AML-193 (cell line): ENCODE measurements at regions not wholly inside any gene's neighbourhood (a gene's known extent, or its start where the extent isn't known, plus 50 kb on each side); places are given as distances from the start of the nearest gene placed in this dataset.

Experiments
- DNase-seq, 2 experiments: peaks; one replicate each; lab custom pipeline; 2025; lab: John Stamatoyannopoulos, UW

DNA sequence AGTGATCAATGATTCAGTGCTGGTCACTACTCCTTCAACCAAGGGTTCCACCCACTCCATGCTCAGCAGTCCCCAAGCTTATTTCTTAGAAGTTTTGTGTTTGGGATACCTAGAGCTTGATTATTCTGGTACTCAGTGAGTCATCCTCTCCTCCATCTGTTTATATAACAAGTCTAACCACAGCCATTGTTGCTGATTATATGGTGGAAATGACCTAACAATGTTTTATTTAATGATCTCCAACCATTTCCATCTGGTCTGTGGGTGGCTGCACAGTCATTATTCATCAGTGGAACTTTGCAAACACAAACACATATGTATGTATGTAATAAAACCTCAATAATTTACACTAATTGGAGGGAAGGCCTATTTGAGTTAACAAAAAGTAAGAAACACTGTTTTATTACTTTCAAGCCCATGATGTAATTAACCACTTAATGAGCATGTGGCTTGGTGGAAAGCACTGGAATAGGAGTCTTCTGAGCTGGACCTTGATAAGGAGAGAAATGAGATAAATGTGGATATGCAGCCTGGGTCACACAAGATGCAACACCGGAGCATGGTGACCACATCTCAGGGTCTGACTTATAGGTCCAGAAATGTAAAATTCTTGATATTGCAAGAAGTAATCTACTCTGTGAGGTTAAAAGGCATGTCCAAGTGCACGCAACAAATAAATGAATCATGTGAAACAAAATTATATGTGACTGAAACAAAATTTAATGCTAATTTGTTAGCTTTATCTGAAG lies 99.0 kb upstream of the WLS start:
- no peak for DNase-seq

GRCh38 chr1:68330391-68330790 lies 98.1 kb upstream of the WLS start:
- no peak for DNase-seq

GRCh38 chr1:68329096-68329835 lies 96.9 kb upstream of the WLS start:
- DNase-seq = no peak

DNA sequence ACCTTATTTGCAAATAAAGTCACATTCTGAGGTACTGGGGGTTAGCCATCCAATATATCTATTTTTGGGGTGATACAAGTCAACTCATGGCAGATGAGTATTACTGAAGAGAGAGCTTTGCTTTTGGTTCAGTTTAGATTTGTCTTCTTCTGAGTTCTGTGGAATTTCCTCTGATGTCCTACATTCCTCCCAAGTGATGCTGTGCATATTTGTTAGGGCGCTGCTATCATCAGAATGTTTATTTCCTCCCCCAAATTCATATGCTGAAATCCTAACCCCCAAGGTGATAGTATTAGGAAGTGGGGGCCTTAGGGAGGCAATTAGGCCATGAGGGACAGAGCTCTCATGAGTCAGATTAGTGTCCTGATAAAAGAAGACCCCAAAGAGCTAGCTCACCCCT lies 96.2 kb upstream of the WLS start:
- no peak for DNase-seq

- no peak for DNase-seq
Measured at GRCh38 chr1:68327414-68327813, 95.1 kb upstream of the WLS start.

DNA sequence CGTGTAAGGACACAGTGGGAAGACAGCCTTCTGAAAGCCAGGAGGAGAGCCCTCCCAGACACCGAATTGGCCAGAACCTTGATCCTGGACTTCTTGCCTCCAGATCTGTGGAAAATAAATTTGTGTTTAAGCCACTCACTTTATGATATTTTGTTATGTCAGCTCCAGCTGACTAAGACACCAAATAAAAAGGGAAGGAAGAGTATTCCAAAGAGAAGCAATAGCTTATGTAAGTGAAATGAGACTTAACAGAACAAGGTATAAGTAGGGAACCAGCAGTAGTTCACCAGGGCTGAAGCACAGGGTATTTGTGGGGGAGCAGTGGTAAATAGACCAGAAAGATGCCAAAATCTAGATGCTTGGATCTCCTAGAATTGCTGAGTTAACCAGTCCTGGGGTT lies 94.2 kb upstream of the WLS start:
- no peak for DNase-seq

DNA sequence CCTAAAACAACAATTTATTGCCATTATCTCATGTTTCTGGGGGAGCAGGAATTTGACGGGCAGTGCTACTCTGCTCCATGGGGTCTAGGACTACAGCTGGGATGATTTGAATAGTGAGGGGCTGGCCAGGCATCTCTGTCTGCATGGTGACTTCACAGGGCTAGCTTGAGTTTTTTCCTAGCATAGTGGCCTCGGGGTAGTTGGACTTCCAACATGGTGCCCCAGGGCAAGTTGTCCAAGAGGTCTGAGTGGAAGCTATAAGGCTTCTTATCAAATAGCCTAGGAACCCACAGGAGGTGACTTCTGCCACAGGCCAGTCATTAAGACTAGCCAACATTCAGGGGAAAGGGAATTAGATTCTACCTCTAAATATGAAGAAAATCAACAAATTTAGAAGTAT lies 92.0 kb upstream of the WLS start:
- no peak for DNase-seq

- DNase-seq = no peak
Measured at GRCh38 chr1:68322837-68323687, 90.7 kb upstream of the WLS start.

DNA sequence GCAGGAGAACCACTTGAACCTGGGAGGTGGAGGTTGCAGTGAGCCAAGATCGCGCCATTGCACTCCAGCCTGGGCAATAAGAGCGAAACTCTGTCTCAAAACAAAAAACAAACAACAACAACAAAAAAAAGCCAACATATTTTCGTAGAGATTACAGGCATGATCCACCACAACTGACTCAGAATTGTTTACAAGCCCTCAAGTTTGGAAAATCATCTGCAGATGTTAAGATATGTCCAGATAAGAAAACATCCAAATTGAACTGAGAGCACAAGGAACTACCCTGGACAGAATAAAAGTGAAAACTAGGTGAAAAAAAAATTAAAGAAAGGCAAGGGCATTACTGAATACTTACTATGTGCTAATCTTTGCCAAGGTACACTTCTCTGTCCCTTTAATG lies 89.8 kb upstream of the WLS start:
- no peak for DNase-seq

GRCh38 chr1:68321084-68321685 lies 88.9 kb upstream of the WLS start:
- DNase-seq = no peak

GRCh38 chr1:68320349-68320748 lies 88.0 kb upstream of the WLS start:
- no peak for DNase-seq

DNA sequence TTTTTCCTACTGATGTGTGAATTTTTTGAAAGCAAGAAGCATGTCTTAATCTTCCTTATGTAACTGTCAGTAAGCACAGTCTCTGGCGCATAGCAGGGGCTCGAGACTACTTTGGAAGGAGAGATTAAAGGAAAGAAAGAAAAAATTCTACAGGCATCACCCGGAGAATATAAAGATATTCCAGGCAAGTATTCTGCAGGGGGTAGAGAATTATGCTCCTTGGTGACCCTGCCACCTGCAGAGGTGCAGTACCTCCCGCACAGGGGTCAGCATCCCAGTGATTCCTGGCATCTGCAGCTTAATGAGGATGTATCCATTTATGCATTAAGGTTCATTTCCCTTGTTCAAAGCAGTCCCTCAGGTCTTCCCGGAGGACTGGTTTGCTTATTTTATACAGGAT lies 87.6 kb upstream of the WLS start:
- no peak for DNase-seq

DNA sequence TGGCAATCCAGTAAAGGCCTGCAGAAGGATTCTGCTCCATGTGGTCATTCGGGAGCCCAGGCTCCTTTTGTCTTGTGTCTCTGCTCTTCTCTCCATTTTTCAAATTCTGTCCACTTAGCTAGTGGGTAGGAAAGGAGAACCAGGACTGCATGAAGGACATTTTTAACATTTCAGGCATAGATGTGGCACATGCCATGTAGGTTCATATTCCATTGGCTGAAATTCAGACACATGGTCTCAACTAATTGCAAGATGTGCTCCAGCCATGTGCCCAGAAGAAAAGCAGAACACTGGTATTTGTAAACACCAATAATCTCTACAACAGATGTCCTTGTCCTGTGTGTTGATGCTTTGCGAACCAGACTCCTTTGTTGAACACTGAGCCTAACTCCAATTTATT lies 85.2 kb upstream of the WLS start:
- DNase-seq = no peak

DNA sequence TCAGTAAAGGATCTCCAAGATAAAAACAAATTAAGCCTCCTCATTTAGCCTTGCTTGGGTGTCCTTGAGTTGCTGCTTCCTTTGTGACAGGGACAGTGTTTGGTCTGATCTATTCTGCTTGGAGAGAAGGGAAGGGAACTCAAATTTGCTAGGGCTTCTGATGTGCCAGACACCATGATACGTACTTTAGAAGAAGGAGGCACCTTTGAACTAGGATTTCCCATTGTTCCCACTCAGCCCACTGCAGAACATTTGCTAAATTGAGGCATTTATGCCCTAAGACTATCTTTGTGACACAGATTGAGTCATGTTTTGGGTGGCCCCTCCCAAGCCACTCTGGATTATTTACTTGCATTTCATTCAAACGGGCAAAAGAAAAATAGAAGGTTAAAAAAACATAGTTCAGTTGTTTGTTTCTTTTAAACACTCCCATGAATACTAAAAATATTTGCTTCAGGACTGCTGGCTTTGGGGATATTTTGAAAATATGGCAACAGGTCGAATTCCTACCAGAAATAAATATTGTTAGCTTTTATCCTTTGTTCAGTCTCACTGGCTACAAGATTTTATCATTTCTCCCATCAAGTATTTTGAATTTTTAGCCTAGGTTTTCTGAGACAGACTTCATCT lies 81.9 kb upstream of the WLS start:
- no peak for DNase-seq

DNA sequence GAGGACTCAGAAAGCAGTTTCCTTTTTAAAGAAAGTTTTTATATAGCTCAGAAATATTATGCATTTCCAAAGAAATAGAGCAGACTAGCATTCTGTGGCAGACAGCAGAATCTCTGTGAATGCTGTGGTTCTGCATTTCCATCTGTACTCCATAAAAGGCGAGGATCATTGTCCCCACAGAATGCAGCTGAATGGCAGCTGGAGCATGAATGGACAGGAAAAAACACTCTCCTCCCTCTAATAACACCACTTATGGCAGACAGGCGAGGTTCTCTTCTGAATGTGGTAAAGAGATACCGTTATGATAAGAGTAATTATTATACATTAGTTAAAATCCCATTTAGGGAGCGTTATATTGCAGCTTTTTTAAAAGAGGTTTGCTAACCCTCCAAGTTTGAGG lies 81.4 kb upstream of the WLS start:
- no peak for DNase-seq

DNA sequence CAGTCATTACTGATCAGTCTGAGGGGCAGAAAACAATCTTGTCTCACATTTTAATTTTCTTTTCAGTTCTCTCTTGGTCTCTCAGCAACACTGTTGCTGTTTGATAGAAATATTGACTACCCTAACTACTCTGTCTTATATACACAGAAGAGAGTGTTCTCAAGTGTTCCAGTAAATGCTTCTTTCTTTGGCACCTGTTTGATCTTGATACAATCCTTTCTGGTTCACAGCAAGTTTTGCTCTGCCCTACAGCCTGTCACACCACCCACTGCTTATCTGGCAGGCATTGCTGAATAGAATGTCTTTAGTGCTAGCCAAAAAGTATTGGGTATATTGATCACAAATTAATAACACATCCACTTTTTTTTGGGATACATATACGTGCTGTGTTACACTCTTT lies 75.7 kb upstream of the WLS start:
- no peak for DNase-seq

DNA sequence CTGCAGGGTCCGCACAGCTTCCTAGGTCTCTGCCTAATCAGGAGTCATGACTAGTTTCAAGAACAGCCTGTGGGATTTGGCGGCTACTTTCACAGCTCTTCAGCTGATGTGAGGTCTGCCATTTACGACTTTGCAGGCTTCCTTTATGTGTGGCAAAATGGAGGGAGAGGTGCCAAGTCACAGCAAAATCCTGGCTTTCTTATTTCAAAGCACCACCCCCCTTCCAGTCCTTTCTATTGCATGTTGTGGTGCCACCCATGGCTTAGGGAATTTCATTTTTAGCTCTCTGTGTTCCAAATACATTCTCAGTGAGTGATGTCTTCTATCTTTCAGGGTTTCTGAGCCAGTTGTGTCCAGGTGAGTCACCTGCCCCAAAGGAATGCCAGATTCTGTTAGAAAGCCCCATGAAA lies 75.1 kb upstream of the WLS start:
- no peak for DNase-seq

GRCh38 chr1:68301471-68302001 lies 69.2 kb upstream of the WLS start:
- no peak for DNase-seq

GRCh38 chr1:68294367-68295066 lies 62.2 kb upstream of the WLS start:
- DNase-seq = no peak

DNA sequence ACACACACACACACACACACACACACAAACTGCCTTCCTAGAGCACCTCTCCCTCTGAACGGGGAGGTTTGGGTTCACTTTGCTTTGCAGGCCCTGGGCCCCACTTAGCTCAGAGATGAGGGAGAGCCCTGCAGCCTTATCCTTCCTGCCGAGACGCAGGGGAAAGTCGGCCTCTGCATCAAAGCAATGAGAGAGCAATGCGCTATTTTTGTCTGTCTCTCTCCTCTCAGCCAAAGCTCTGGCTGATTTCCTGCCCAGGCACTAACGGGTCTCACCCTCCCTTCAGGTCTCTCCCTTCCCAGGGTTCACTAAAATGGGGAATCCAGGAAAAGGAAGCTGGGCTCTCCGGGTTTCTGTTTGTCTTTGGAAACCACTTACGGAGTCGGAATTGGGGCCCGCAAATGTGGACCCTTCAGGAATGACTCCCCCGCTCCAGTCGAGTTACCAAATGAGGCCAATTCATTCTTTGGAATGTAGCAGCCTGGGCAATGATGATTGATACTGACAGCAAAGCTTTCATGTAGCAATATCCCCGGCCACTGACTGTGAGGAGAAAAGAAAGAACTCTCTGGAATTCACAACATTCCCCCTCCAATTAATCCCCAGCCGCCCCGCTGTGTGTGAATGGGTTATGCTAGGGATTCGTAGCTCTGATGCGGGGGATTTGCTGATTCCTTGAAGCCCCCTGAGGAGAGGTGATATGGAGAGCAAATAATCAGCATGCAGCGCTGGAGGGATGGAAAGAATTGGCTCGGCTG lies 61.5 kb upstream of the WLS start:
- DNase-seq = no peak
